ENCODE measurements at regions not wholly inside any gene's neighbourhood (a gene's known extent, or its start where the extent isn't known, plus 50 kb on each side); places are given as distances from the start of the nearest gene placed in this dataset.

DNA sequence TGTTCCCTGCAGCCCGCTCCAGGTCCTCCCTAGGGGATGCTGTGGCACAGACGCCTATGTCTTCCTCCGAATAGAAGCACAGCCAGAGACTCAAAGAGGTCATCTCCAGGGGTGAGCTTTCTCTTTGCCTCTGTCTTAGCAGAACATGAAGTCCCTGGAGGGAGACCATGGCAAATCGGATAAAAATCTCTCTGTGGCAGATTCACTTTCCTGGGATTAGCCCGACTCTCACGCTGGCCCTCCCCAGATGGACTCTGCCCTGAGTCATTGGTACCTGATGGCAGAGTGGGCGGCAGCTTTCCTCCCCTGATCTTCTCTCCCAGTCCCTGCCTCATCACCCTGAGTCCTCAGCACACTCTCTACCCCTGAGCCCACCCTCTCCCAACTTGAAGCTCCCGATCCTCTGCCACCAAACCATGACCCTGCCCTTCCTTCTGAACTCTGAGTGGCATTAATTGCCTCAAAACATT is 58.0 kb upstream of the CCDC167 start:
- TF ChIP-seq, protein P1, sequence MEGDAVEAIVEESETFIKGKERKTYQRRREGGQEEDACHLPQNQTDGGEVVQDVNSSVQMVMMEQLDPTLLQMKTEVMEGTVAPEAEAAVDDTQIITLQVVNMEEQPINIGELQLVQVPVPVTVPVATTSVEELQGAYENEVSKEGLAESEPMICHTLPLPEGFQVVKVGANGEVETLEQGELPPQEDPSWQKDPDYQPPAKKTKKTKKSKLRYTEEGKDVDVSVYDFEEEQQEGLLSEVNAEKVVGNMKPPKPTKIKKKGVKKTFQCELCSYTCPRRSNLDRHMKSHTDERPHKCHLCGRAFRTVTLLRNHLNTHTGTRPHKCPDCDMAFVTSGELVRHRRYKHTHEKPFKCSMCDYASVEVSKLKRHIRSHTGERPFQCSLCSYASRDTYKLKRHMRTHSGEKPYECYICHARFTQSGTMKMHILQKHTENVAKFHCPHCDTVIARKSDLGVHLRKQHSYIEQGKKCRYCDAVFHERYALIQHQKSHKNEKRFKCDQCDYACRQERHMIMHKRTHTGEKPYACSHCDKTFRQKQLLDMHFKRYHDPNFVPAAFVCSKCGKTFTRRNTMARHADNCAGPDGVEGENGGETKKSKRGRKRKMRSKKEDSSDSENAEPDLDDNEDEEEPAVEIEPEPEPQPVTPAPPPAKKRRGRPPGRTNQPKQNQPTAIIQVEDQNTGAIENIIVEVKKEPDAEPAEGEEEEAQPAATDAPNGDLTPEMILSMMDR (IDR thresholded peaks at IDR 0.05) = no peak
- no peak for TF ChIP-seq POLR2A (IDR thresholded peaks at IDR 0.05)

Measured in lower leg skin (tissue), 3 donors.